Fibroblast of the aortic adventitia (primary cell): ENCODE measurements at regions not wholly inside any gene's neighbourhood (a gene's known extent, or its start where the extent isn't known, plus 50 kb on each side); places are given as distances from the start of the nearest gene placed in this dataset.
A peak's percentile ranks its signal among the peaks of the same experiment; 100 is the strongest.
"Not testable (repeated sequence)": the region's sequence is repeated elsewhere in the genome, so short reads cannot be mapped to it uniquely, and the experiment has no call there.

Experiments used
- DNase-seq: peaks from one replicate; pipeline ENCODE4 v3.0.0-alpha.2; 2010; ENCODE audit warnings: low read depth
- H3K4me3 ChIP-seq: 2 replicates; pipeline ENCODE4 v1.5.1; 2011; ENCODE audit warnings: low read depth, mild to moderate bottlenecking, control low read depth, low read length, moderate library complexity
- CTCF ChIP-seq: IDR thresholded peaks from 2 replicates; pipeline ENCODE4 v1.5.1; 2011; ENCODE audit warnings: mild to moderate bottlenecking, low read length, control low read depth, inconsistent platforms; ENCODE audit not compliant: insufficient read depth

DNA sequence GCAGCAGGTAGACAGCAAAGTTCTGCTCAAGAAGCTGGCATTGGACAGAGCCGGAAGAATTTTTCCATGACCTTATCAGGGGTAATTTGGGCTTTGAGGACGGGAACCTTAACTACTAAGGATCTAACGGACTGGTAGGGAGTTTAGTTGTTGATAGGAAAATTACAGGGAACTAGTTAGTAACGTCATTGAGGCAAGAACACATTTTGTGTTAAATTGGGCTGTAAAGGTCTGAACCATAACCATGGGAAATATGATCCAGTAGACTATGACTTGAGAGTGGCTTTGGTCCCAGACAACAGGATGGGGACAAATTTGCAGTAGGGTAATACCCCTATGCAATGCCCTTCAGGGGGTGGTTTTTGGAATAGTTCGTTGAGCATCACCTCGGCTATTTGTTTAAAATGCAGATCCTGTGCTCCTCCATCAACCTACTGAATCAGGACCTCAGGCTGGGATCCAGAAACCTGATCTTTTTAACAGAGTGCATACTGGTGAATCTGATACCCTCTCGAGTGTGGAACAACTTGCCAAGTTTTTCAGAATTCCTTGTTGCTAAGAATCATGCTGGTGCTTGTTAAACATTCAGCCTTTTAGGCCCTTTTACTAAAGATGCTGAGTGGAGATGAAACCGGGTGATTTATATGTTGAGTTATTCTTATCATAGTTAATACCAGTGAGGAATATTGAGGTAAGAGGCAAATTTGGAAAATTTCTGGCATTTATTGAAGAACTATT, 255.1 kb downstream of the MAP2K6 start:
- peak; percentile 33 for DNase-seq
- H3K4me3 ChIP-seq, result no peak overlapping the region
- no peak for TF ChIP-seq CTCF

- DNase-seq, result peak; percentile 91
- no peak overlapping the region for H3K4me3 ChIP-seq
- no peak for TF ChIP-seq CTCF
These were observed 258.4 kb downstream of the MAP2K6 start for GRCh38 chr17:69672924-69673323.

GRCh38 chr17:69677130-69677529, 262.6 kb downstream of the MAP2K6 start:
- no peak for TF ChIP-seq CTCF
- DNase-seq, result no peak
- no peak overlapping the region for H3K4me3 ChIP-seq

DNA sequence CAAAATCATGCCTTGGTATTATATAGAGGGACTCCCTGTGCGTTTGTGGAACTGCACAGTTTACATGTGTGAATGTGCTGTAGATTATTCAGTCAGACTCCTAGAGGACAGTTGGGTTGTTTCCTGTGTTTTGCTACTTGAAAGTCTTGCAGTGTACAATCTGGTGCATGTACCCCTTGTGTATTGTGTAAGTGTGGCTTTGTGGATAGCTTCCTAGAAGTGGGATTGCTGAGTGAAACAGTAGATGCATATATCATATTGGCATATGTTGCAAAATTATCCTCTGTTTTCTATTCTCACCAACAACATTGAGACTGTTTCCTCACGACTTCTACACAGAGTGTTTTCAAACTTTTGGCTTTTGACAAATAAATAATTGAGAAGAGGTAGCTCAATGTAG, 263.7 kb downstream of the MAP2K6 start:
- TF ChIP-seq CTCF, result no peak
- no peak for DNase-seq
- H3K4me3 ChIP-seq, result no peak overlapping the region

- no peak for DNase-seq
- H3K4me3 ChIP-seq, result no peak overlapping the region
- no peak for TF ChIP-seq CTCF
These were observed 265.3 kb downstream of the MAP2K6 start for GRCh38 chr17:69679829-69680228.

- H3K4me3 ChIP-seq, result no peak overlapping the region
- DNase-seq, result no peak
- TF ChIP-seq CTCF, result no peak
These were observed 269.8 kb downstream of the MAP2K6 start for GRCh38 chr17:69684251-69684650.

- H3K4me3 ChIP-seq, DNase-seq: not testable (repeated sequence)
These were observed 270.7 kb downstream of the MAP2K6 start for GRCh38 chr17:69685150-69685549.
